OCI-LY3 (cell line): ENCODE measurements at regions not wholly inside any gene's neighbourhood (a gene's known extent, or its start where the extent isn't known, plus 50 kb on each side); places are given as distances from the start of the nearest gene placed in this dataset.

Experiments
- EZH2phosphoT487 ChIP-seq: fragments of 200-600 bp; shearing (Covaris generic); IDR thresholded peaks from 2 replicates; pipeline ENCODE4 v1.6.1; 2018; ENCODE audit warnings: antibody characterized with exemption, mixed run types, low read depth
- TF ChIP-seq, protein P1 (sequence below): fragments of 200-600, 300-600 bp; sonication (generic); IDR thresholded peaks from 2 replicates; pipeline ENCODE4 v1.5.1; 2014; ENCODE audit warnings: antibody characterized with exemption, low read length, low read depth

DNA sequence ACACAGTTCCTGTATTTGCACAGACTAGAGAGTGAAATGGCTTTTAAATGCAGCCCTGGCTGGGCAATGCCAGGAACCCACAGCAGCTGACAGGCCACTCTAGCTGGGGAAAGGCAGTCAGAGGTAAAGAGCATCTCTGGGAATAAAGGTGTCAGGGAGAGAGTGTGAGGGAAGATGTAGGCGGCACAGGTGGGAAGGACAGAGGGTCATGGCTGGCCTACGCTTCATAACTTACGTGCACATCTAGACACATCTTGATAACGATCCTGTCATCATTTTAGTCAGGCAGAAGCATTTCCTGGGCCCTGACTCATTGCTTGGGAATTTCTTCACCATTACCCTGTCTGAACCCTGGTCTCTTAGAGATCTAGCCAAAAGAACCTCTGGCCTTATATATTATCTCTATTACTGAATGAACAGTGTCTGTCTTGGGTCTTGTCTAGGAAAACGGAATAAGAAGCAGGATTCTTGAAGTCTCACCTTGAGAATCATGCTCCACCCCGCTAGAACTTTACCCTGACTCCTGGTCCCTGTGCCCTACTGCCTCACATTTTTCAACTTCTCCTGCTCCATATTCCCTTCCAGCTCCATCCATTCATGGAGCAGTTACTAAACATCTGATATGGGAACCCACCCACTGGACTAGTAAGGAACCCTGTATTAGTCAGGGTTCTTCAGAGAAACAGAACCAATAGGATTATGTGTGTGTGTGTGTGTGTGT is 106.4 kb upstream of the ELL2 start:
- TF ChIP-seq, protein P1, sequence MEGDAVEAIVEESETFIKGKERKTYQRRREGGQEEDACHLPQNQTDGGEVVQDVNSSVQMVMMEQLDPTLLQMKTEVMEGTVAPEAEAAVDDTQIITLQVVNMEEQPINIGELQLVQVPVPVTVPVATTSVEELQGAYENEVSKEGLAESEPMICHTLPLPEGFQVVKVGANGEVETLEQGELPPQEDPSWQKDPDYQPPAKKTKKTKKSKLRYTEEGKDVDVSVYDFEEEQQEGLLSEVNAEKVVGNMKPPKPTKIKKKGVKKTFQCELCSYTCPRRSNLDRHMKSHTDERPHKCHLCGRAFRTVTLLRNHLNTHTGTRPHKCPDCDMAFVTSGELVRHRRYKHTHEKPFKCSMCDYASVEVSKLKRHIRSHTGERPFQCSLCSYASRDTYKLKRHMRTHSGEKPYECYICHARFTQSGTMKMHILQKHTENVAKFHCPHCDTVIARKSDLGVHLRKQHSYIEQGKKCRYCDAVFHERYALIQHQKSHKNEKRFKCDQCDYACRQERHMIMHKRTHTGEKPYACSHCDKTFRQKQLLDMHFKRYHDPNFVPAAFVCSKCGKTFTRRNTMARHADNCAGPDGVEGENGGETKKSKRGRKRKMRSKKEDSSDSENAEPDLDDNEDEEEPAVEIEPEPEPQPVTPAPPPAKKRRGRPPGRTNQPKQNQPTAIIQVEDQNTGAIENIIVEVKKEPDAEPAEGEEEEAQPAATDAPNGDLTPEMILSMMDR: no peak
- TF ChIP-seq EZH2phosphoT487: no peak
